H9 (cell line): ENCODE measurements at regions not wholly inside any gene's neighbourhood (a gene's known extent, or its start where the extent isn't known, plus 50 kb on each side); places are given as distances from the start of the nearest gene placed in this dataset.
A peak's percentile ranks its signal among the peaks of the same experiment; 100 is the strongest.

Experiments
- DNase-seq: peaks from one replicate; pipeline ENCODE4 v3.0.0-alpha.2; 2017
- H2AFZ ChIP-seq: one replicate; pipeline ENCODE4 v1.6.1; 2013; ENCODE audit warnings: mild to moderate bottlenecking, low read length, control low read depth, moderate library complexity
- H2AK5ac ChIP-seq: 2 replicates; pipeline ENCODE4 v1.6.1; 2013; ENCODE audit warnings: low read length, control low read depth, mixed read lengths; ENCODE audit not compliant: insufficient read length
- H2BK120ac ChIP-seq: one replicate; pipeline ENCODE4 v1.6.1; 2013; ENCODE audit warnings: low read depth, mild to moderate bottlenecking, low read length, control low read depth, inconsistent platforms; ENCODE audit not compliant: poor library complexity, severe bottlenecking
- H2BK12ac ChIP-seq: 2 replicates; pipeline ENCODE4 v1.6.1; 2013; ENCODE audit warnings: low read length, control low read depth, mixed read lengths, low read depth; ENCODE audit not compliant: insufficient read length
- H2BK15ac ChIP-seq: 2 replicates; pipeline ENCODE4 v1.6.1; 2013; ENCODE audit warnings: low read depth, low read length, control low read depth
- H2BK20ac ChIP-seq: one replicate; pipeline ENCODE4 v1.6.1; 2013; ENCODE audit warnings: low read depth, mild to moderate bottlenecking, low read length, control low read depth, inconsistent platforms; ENCODE audit not compliant: poor library complexity, severe bottlenecking
- H2BK5ac ChIP-seq: 2 replicates; pipeline ENCODE4 v1.6.1; 2013; ENCODE audit warnings: low read length, control low read depth, mixed read lengths; ENCODE audit not compliant: insufficient read length
- H3K14ac ChIP-seq: 2 replicates; pipeline ENCODE4 v1.6.1; 2013; ENCODE audit warnings: low read length, control low read depth; ENCODE audit not compliant: insufficient read depth
- H3K18ac ChIP-seq: 2 replicates; pipeline ENCODE4 v1.6.1; 2013; ENCODE audit warnings: low read depth, mild to moderate bottlenecking, mixed read lengths, low read length, control low read depth; ENCODE audit not compliant: insufficient read length
- H3K23ac ChIP-seq: 2 replicates; pipeline ENCODE4 v1.6.1; 2013; ENCODE audit warnings: low read length, control low read depth, mixed read lengths, low read depth; ENCODE audit not compliant: insufficient read length
- H3K23me2 ChIP-seq: 2 replicates; pipeline ENCODE4 v1.6.1; 2013; ENCODE audit warnings: low read depth, mild to moderate bottlenecking, mixed read lengths, low read length, control low read depth; ENCODE audit not compliant: insufficient read length, poor library complexity, severe bottlenecking
- H3K27ac ChIP-seq: 2 replicates; pipeline ENCODE4 v1.5.1; 2013; ENCODE audit warnings: low read length, control low read depth, mixed read lengths, low read depth; ENCODE audit not compliant: insufficient read length
- H3K27me3 ChIP-seq: 2 replicates; pipeline ENCODE4 v1.6.1; 2013; ENCODE audit warnings: low read length, control low read depth, inconsistent platforms; ENCODE audit not compliant: insufficient read depth
- H3K4ac ChIP-seq: 2 replicates; pipeline ENCODE4 v1.6.1; 2013; ENCODE audit warnings: low read depth, mild to moderate bottlenecking, control low read depth, inconsistent platforms, low read length, moderate library complexity
- H3K4me1 ChIP-seq: 2 replicates; pipeline ENCODE4 v1.6.1; 2013; ENCODE audit warnings: low read length, control low read depth, inconsistent platforms; ENCODE audit not compliant: insufficient read depth
- H3K4me2 ChIP-seq: 2 replicates; pipeline ENCODE4 v1.6.1; 2013; ENCODE audit warnings: low read length, control low read depth, mixed read lengths; ENCODE audit not compliant: insufficient read length, insufficient read depth
- H3K56ac ChIP-seq: 2 replicates; pipeline ENCODE4 v1.6.1; 2013; ENCODE audit warnings: low read depth, mild to moderate bottlenecking, mixed read lengths, low read length, control low read depth; ENCODE audit not compliant: insufficient read length
- H3K79me1 ChIP-seq: 2 replicates; pipeline ENCODE4 v1.6.1; 2013; ENCODE audit warnings: low read depth, mild to moderate bottlenecking, moderate library complexity, low read length, control low read depth, inconsistent platforms; ENCODE audit not compliant: insufficient read depth, poor library complexity, severe bottlenecking
- H3K79me2 ChIP-seq: 2 replicates; pipeline ENCODE4 v1.6.1; 2013; ENCODE audit warnings: low read length, control low read depth, inconsistent platforms; ENCODE audit not compliant: insufficient read depth
- H3K9ac ChIP-seq: 2 replicates; pipeline ENCODE4 v1.6.1; 2013; ENCODE audit warnings: low read length, control low read depth, mixed read lengths; ENCODE audit not compliant: insufficient read length; ENCODE audit errors: extremely low read depth
- H3K9me3 ChIP-seq: one replicate; pipeline ENCODE4 v1.6.1; 2013; ENCODE audit warnings: low read depth, low read length, inconsistent platforms; ENCODE audit not compliant: control insufficient read depth
- H3T11ph ChIP-seq: one replicate; pipeline ENCODE4 v1.6.1; 2013; ENCODE audit warnings: mild to moderate bottlenecking, low read length, control low read depth, inconsistent platforms
- H4K20me1 ChIP-seq: one replicate; pipeline ENCODE4 v1.6.1; 2013; ENCODE audit not compliant: control insufficient read depth, insufficient read length, insufficient read depth
- H4K5ac ChIP-seq: 2 replicates; pipeline ENCODE4 v1.6.1; 2013; ENCODE audit warnings: low read depth, mild to moderate bottlenecking, mixed read lengths, low read length, control low read depth; ENCODE audit not compliant: insufficient read length
- H4K8ac ChIP-seq: replicated peaks from 2 replicates; pipeline ENCODE4 v1.6.1; 2013; ENCODE audit warnings: low read length, control low read depth, mixed read lengths, low read depth; ENCODE audit not compliant: insufficient read length
- H4K91ac ChIP-seq: 2 replicates; pipeline ENCODE4 v1.6.1; 2013; ENCODE audit warnings: low read depth, mild to moderate bottlenecking, moderate library complexity, mixed read lengths, low read length, control low read depth; ENCODE audit not compliant: insufficient read length
- H3K27ac Mint-ChIP-seq, 3 experiments: 2 replicates in 2 of 3; 3 replicates in 1 of 3; pipeline ENCODE4 v1.8.0; 2020 to 2021; ENCODE audit warnings: mixed read lengths in 3 of 3, mild to moderate bottlenecking in 1 of 3, moderate library complexity in 1 of 3
- H3K27me3 Mint-ChIP-seq: 2 replicates; pipeline ENCODE4 v1.8.0; 2021; ENCODE audit warnings: low read depth, mild to moderate bottlenecking, moderate library complexity, mixed read lengths
- H3K36me3 Mint-ChIP-seq, 3 experiments: 2 replicates in 2 of 3; 3 replicates in 1 of 3; pipeline ENCODE4 v1.8.0; 2020 to 2021; ENCODE audit warnings: low read depth in 3 of 3, mixed read lengths in 3 of 3; ENCODE audit not compliant: insufficient read depth in 1 of 3
- H3K4me1 Mint-ChIP-seq, 2 experiments: 2 replicates each; pipeline ENCODE4 v1.8.0; 2020; ENCODE audit warnings: mixed read lengths in 2 of 2
- H3K4me3 Mint-ChIP-seq, 2 experiments: 2 replicates in 1 of 2; 3 replicates in 1 of 2; pipeline ENCODE4 v1.8.0; 2020 to 2021; ENCODE audit warnings: mild to moderate bottlenecking in 2 of 2, mixed read lengths in 2 of 2, moderate library complexity in 1 of 2
- H3K9me3 Mint-ChIP-seq, 2 experiments: 2 replicates in 1 of 2; 3 replicates in 1 of 2; pipeline ENCODE4 v1.8.0; 2020; ENCODE audit warnings: mild to moderate bottlenecking in 2 of 2, mixed read lengths in 2 of 2, moderate library complexity in 1 of 2
- CTCF ChIP-seq: fragments of 200-600 bp; sonication (generic); conservative IDR thresholded peaks from 3 replicates; pipeline ENCODE4 v1.8.0; 2021; ENCODE audit warnings: antibody characterized with exemption, mild to moderate bottlenecking
- WGBS: extraction: QIAGEN DNeasy Blood & Tissue Kit; methylation state at CpG from one replicate; pipeline ENCODE4 v1.1.7; 2013; ENCODE audit warnings: missing lambda C conversion rate, low lambda C conversion rate, mixed read lengths; ENCODE audit not compliant: insufficient read length; ENCODE audit errors: extremely low coverage; 5-methylcytosine and 5-hydroxymethylcytosine counted together

GRCh38 chr2:100722125-100722524 lies 97.8 kb upstream of the NPAS2 start:
- Mint-ChIP-seq H3K4me1 (peaks cover 11 to 17% of the 10 kb centered on the region in 2 experiments), H3K36me3 (no peaks in the 10 kb centered on the region), H3K27ac (peak overlapping the region in 1 of 3 experiments; percentile 77; a peak in 2 of 7 replicates), H3K9me3 (peaks cover 0 to 2% of the 10 kb centered on the region in 2 experiments; a peak in 2 of 5 replicates), H3K27me3 (peaks cover 1% of the 10 kb centered on the region; the same call in 1 of the 2 replicates), H3K4me3 (no peak overlapping the region)
- no peak overlapping the region for H4K5ac ChIP-seq
- H3K9me3 ChIP-seq: no peaks in the 10 kb centered on the region
- no peak overlapping the region for H3K4ac ChIP-seq
- H3K14ac ChIP-seq: no peak overlapping the region; the same call in 1 of the 2 replicates
- TF ChIP-seq CTCF: no peak
- no peak overlapping the region for H2BK15ac ChIP-seq
- no peak overlapping the region for H3K9ac ChIP-seq
- H2BK120ac ChIP-seq: no peak overlapping the region
- H3K27ac ChIP-seq: no peak overlapping the region
- H3K79me1 ChIP-seq: no peaks in the 10 kb centered on the region
- H3K27me3 ChIP-seq: no peaks in the 10 kb centered on the region
- H3K56ac ChIP-seq: no peak overlapping the region
- no peak overlapping the region for H3K23ac ChIP-seq
- no peak overlapping the region for H2AFZ ChIP-seq
- H2BK5ac ChIP-seq: no peak overlapping the region
- H3T11ph ChIP-seq: no peak overlapping the region
- no peaks in the 10 kb centered on the region for H4K20me1 ChIP-seq
- H3K79me2 ChIP-seq: no peaks in the 10 kb centered on the region
- no peak overlapping the region for H3K4me2 ChIP-seq
- H3K23me2 ChIP-seq: no peaks in the 10 kb centered on the region
- no peak overlapping the region for H3K18ac ChIP-seq
- H2BK12ac ChIP-seq: no peak overlapping the region
- H4K8ac ChIP-seq: no peak overlapping the region
- no peak overlapping the region for H2BK20ac ChIP-seq
- no CpG with 5 or more reads among the region's 3 CpGs for WGBS
- no peak overlapping the region for H2AK5ac ChIP-seq
- H4K91ac ChIP-seq: no peak overlapping the region
- peaks cover 7% of the 10 kb centered on the region; the same call in 1 of the 2 replicates for H3K4me1 ChIP-seq
- no peak for DNase-seq
